ENCODE measurements at regions not wholly inside any gene's neighbourhood (a gene's known extent, or its start where the extent isn't known, plus 50 kb on each side); places are given as distances from the start of the nearest gene placed in this dataset.
"Not testable (repeated sequence)": the region's sequence is repeated elsewhere in the genome, so short reads cannot be mapped to it uniquely, and the experiment has no call there.

GRCh38 chr18:79579807-79580497 lies 99.7 kb upstream of the CTDP1 start:
- no peak for DNase-seq

- no peak for DNase-seq
These were observed 99.0 kb upstream of the CTDP1 start for GRCh38 chr18:79580498-79581171.

GRCh38 chr18:79581406-79581805 lies 98.2 kb upstream of the CTDP1 start:
- DNase-seq = no peak

GRCh38 chr18:79581911-79582310 lies 97.7 kb upstream of the CTDP1 start:
- DNase-seq = no peak

GRCh38 chr18:79582978-79583377 lies 96.6 kb upstream of the CTDP1 start:
- DNase-seq = no peak

GRCh38 chr18:79583426-79583825 lies 96.2 kb upstream of the CTDP1 start:
- DNase-seq = no peak

- DNase-seq = no peak
These were observed 95.6 kb upstream of the CTDP1 start for GRCh38 chr18:79583984-79584401.

GRCh38 chr18:79584491-79585394 lies 94.9 kb upstream of the CTDP1 start:
- DNase-seq = no peak

GRCh38 chr18:79585395-79586370 lies 93.9 kb upstream of the CTDP1 start:
- DNase-seq = no peak

- DNase-seq = no peak
These were observed 93.0 kb upstream of the CTDP1 start for GRCh38 chr18:79586436-79587225.

GRCh38 chr18:79587226-79587741 lies 92.3 kb upstream of the CTDP1 start:
- DNase-seq = no peak

- DNase-seq = no peak
These were observed 91.6 kb upstream of the CTDP1 start for GRCh38 chr18:79587779-79588635.

GRCh38 chr18:79588636-79589481 lies 90.7 kb upstream of the CTDP1 start:
- peak; percentile 60 for DNase-seq

- no peak for DNase-seq
These were observed 90.0 kb upstream of the CTDP1 start for GRCh38 chr18:79589601-79590091.

GRCh38 chr18:79590191-79591031 lies 89.2 kb upstream of the CTDP1 start:
- no peak for DNase-seq

- DNase-seq = no peak
These were observed 88.6 kb upstream of the CTDP1 start for GRCh38 chr18:79591032-79591308.

- DNase-seq = not testable (repeated sequence)
These were observed 86.9 kb upstream of the CTDP1 start for GRCh38 chr18:79592684-79593083.

GRCh38 chr18:79595876-79596374 lies 83.7 kb upstream of the CTDP1 start:
- DNase-seq = no peak

Data from EL (cell line).